Nephron progenitor cell (in vitro differentiated cells): ENCODE measurements at regions not wholly inside any gene's neighbourhood (a gene's known extent, or its start where the extent isn't known, plus 50 kb on each side); places are given as distances from the start of the nearest gene placed in this dataset.

Experiments used
- DNase-seq: peaks from one replicate; pipeline ENCODE4 v3.0.0; 2021
- H3K27ac Mint-ChIP-seq: 2 replicates; pipeline ENCODE4 v1.8.0; 2021; ENCODE audit warnings: mild to moderate bottlenecking, moderate library complexity, mixed read lengths
- H3K27me3 Mint-ChIP-seq: 2 replicates; pipeline ENCODE4 v1.8.0; 2021; ENCODE audit warnings: mild to moderate bottlenecking, low read depth, mixed read lengths; ENCODE audit not compliant: poor library complexity
- H3K36me3 Mint-ChIP-seq: 2 replicates; pipeline ENCODE4 v1.8.0; 2021; ENCODE audit warnings: low read depth, mixed read lengths
- H3K4me1 Mint-ChIP-seq: 2 replicates; pipeline ENCODE4 v1.8.0; 2021; ENCODE audit warnings: mixed read lengths
- H3K4me3 Mint-ChIP-seq: 2 replicates; pipeline ENCODE4 v1.8.0; 2021; ENCODE audit warnings: mild to moderate bottlenecking, moderate library complexity, mixed read lengths
- H3K9me3 Mint-ChIP-seq: 2 replicates; pipeline ENCODE4 v1.8.0; 2021; ENCODE audit warnings: mild to moderate bottlenecking, moderate library complexity, mixed read lengths
- TF ChIP-seq, protein P1 (sequence below): fragments of 200-600 bp; sonication (generic); IDR thresholded peaks from 2 replicates; pipeline ENCODE4 v1.5.0; 2021; ENCODE audit warnings: antibody characterized with exemption

DNA sequence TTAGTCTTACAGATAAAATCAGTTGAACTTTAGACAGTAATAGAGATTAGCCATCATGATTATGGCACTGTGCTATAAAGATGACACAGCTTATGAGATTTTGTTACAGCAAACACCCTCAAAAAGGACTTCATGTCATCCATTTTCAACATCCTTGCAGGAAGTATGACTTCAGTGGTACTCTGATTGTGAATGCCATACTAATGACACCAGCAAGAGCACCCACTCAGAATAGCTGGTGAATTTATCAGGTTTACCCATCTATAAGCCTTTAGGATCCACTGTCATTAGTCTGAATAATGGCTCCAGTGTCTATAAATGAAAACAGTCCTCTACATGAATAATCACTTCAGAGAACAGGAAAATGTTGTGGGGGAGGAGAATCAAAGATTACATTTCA, 615.2 kb downstream of the RPS29 start:
- no peak for DNase-seq
- no peak overlapping the region for H3K27ac Mint-ChIP-seq
- no peaks in the 10 kb centered on the region for H3K4me1 Mint-ChIP-seq
- no peaks in the 10 kb centered on the region for H3K9me3 Mint-ChIP-seq
- no peaks in the 10 kb centered on the region for H3K36me3 Mint-ChIP-seq
- no peaks in the 10 kb centered on the region for H3K27me3 Mint-ChIP-seq
- no peak overlapping the region for H3K4me3 Mint-ChIP-seq
- TF ChIP-seq, protein P1, sequence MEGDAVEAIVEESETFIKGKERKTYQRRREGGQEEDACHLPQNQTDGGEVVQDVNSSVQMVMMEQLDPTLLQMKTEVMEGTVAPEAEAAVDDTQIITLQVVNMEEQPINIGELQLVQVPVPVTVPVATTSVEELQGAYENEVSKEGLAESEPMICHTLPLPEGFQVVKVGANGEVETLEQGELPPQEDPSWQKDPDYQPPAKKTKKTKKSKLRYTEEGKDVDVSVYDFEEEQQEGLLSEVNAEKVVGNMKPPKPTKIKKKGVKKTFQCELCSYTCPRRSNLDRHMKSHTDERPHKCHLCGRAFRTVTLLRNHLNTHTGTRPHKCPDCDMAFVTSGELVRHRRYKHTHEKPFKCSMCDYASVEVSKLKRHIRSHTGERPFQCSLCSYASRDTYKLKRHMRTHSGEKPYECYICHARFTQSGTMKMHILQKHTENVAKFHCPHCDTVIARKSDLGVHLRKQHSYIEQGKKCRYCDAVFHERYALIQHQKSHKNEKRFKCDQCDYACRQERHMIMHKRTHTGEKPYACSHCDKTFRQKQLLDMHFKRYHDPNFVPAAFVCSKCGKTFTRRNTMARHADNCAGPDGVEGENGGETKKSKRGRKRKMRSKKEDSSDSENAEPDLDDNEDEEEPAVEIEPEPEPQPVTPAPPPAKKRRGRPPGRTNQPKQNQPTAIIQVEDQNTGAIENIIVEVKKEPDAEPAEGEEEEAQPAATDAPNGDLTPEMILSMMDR, result no peak

DNA sequence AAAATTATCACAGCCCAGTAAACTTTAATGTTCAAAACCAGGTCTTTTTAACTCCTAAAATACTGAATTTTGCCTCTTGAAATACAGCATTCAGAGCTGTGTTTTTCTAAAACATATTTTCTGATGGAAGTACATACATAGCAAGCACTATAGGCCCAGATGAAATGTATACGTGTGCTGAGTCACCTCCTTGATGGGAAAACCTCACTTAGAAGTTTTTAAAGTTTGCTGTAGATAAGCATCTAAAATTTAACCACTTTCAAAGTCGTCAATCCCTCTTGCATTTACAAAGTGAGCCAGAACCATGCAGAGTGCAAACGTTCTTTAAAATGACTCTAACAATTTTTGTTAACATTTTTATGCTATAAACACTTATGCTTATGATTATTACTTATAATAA, 618.8 kb downstream of the RPS29 start:
- Mint-ChIP-seq H3K4me3 (no peak overlapping the region), H3K27me3 (no peaks in the 10 kb centered on the region), H3K36me3 (no peaks in the 10 kb centered on the region), H3K27ac (no peak overlapping the region), H3K4me1 (no peaks in the 10 kb centered on the region), H3K9me3 (no peaks in the 10 kb centered on the region)
- no peak for DNase-seq
- TF ChIP-seq, protein P1, result no peak

DNA sequence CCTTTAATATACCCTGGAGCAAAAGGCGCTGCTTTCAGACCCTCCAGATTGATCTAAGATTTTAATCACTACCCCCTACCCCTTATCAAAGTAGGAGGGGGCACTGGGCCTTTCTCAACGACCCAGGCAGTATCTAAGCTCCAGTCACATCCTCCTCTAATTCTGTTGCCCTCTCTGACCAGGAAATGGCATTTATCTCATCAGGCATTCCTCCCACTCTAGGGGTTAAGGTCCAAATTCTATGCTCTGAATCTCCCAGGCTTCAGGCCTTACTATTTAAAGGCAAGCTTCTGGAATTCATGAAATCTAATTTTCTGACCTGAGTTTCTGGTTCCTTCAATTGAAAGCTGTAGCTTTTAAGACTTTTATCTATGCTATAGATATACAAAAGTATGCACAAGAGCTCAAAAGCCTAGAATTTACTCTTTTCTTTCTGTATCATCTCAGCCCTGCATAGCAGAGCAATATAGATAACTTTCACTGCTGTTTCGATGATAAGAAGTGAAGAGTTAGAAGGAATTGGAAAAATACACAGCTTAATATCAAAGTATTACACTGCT, 622.9 kb downstream of the RPS29 start:
- Mint-ChIP-seq H3K4me3 (no peak overlapping the region), H3K27me3 (no peaks in the 10 kb centered on the region), H3K4me1 (no peaks in the 10 kb centered on the region), H3K36me3 (no peaks in the 10 kb centered on the region), H3K27ac (no peak overlapping the region), H3K9me3 (no peaks in the 10 kb centered on the region)
- DNase-seq, result no peak
- TF ChIP-seq, protein P1, result no peak

DNA sequence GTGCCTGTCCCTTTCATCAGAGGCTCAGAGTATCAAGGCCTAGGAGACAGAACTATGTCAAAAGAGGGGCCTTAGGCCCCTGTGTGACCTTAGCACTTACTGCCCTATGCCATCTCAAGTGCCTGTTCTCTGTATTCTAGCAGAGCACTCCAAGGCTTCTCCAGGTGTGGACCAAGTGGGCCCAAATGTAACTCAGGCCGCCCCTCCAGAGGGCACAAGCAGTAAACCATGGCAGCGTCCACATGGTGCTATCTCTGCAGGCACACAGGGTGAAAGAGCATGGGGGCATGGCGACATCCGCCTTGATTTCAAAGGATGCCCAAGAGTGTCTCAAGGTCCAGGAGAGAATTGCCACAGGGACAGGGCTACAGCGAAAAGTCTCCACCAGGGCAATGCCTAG, 628.7 kb downstream of the RPS29 start:
- Mint-ChIP-seq H3K27ac (no peak overlapping the region), H3K9me3 (no peaks in the 10 kb centered on the region), H3K4me3 (no peak overlapping the region), H3K4me1 (no peaks in the 10 kb centered on the region), H3K36me3 (no peaks in the 10 kb centered on the region), H3K27me3 (no peaks in the 10 kb centered on the region)
- DNase-seq, result no peak
- TF ChIP-seq, protein P1, result no peak

DNA sequence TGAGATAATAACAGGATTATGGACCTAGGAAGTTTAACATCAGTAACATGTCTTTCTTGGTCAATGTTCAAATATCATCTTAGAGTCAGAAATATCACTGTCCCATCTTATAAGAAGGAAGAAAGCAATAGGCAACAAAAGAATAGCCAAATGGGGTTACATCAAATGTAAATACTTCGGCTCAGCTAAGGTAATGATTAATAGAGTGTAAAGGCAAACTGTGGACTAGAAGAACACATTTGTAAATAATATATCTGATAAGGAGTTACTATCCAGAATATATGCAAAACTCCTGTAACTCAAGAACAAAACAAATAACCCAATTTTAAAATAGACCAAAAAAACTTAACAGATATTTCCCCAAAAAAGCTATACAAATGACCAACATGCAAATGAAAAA, 630.3 kb downstream of the RPS29 start:
- no peaks in the 10 kb centered on the region for H3K36me3 Mint-ChIP-seq
- H3K27me3 Mint-ChIP-seq, result no peaks in the 10 kb centered on the region
- DNase-seq, result no peak
- no peak overlapping the region for H3K27ac Mint-ChIP-seq
- H3K4me3 Mint-ChIP-seq, result no peak overlapping the region
- H3K9me3 Mint-ChIP-seq, result no peaks in the 10 kb centered on the region
- TF ChIP-seq, protein P1, result no peak
- no peaks in the 10 kb centered on the region for H3K4me1 Mint-ChIP-seq

DNA sequence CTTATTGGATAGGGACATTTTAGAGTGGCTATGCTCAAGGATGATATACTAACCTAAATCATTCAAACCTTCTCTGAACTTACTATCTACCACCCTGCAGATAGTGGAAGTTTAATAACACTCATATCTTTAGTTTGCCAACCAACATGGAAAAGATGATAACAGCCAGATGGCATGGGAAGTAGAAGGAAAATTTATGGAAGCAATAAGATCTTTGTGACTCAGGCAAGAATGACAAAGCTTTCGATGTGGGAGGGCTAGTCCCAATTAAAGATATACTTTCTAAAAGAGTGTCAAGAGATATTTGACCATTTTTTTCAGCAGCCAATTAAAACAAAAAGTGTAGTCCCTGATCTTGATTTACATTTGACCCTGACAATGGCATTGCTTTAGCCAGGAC, 631.7 kb downstream of the RPS29 start:
- H3K4me1 Mint-ChIP-seq, result no peaks in the 10 kb centered on the region
- TF ChIP-seq, protein P1, result no peak
- no peak overlapping the region for H3K4me3 Mint-ChIP-seq
- no peaks in the 10 kb centered on the region for H3K9me3 Mint-ChIP-seq
- no peaks in the 10 kb centered on the region for H3K27me3 Mint-ChIP-seq
- H3K36me3 Mint-ChIP-seq, result no peaks in the 10 kb centered on the region
- no peak for DNase-seq
- H3K27ac Mint-ChIP-seq, result no peak overlapping the region
